ENCODE measurements at regions not wholly inside any gene's neighbourhood (a gene's known extent, or its start where the extent isn't known, plus 50 kb on each side); places are given as distances from the start of the nearest gene placed in this dataset.

GRCh38 chr12:112575559-112576067 lies 156.9 kb downstream of the PTPN11 start:
- TF ChIP-seq ZNF219 (CRISPR knock-in tag; IDR thresholded peaks at IDR 0.05; ENCODE audit: borderline replicate concordance) (no peak), MAX (CRISPR knock-in tag; IDR thresholded peaks at IDR 0.05) (no peak), ZNF416 (CRISPR knock-in tag; IDR thresholded peaks at IDR 0.05) (no peak), CREM (CRISPR knock-in tag; IDR thresholded peaks at IDR 0.05) (no peak), USF1 (CRISPR knock-in tag; IDR thresholded peaks at IDR 0.05) (no peak), TEAD4 (CRISPR knock-in tag; IDR thresholded peaks at IDR 0.05) (no peak), ZNF423 (CRISPR knock-in tag; IDR thresholded peaks at IDR 0.05) (no peak), ZNF138 (CRISPR knock-in tag; conservative IDR thresholded peaks at IDR 0.05) (no peak), SP1 (CRISPR knock-in tag; conservative IDR thresholded peaks at IDR 0.05) (no peak), TCF7 (CRISPR knock-in tag; IDR thresholded peaks at IDR 0.05; ENCODE audit: low read depth) (no peak), E2F1 (CRISPR knock-in tag; IDR thresholded peaks at IDR 0.05) (no peak)
- TF ChIP-seq, protein P1, sequence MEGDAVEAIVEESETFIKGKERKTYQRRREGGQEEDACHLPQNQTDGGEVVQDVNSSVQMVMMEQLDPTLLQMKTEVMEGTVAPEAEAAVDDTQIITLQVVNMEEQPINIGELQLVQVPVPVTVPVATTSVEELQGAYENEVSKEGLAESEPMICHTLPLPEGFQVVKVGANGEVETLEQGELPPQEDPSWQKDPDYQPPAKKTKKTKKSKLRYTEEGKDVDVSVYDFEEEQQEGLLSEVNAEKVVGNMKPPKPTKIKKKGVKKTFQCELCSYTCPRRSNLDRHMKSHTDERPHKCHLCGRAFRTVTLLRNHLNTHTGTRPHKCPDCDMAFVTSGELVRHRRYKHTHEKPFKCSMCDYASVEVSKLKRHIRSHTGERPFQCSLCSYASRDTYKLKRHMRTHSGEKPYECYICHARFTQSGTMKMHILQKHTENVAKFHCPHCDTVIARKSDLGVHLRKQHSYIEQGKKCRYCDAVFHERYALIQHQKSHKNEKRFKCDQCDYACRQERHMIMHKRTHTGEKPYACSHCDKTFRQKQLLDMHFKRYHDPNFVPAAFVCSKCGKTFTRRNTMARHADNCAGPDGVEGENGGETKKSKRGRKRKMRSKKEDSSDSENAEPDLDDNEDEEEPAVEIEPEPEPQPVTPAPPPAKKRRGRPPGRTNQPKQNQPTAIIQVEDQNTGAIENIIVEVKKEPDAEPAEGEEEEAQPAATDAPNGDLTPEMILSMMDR (IDR thresholded peaks at IDR 0.05): no peak
